BE2C (cell line): ENCODE measurements at regions not wholly inside any gene's neighbourhood (a gene's known extent, or its start where the extent isn't known, plus 50 kb on each side); places are given as distances from the start of the nearest gene placed in this dataset.

Experiments used
- DNase-seq: peaks from one replicate; pipeline ENCODE4 v3.0.0-alpha.2; 2020
- H3K27me3 ChIP-seq: fragments of 250-450 bp; sonication (Bioruptor Pico); 2 replicates; pipeline ENCODE4 v1.5.1; 2020; ENCODE audit warnings: mild to moderate bottlenecking
- H3K36me3 ChIP-seq: fragments of 250-450 bp; sonication (Bioruptor Pico); 2 replicates; pipeline ENCODE4 v1.5.1; 2020; ENCODE audit warnings: mild to moderate bottlenecking
- H3K4me1 ChIP-seq: fragments of 250-450 bp; sonication (Bioruptor Pico); 2 replicates; pipeline ENCODE4 v1.5.1; 2020
- H3K4me3 ChIP-seq: 2 replicates; pipeline ENCODE4 v1.5.1; 2011; ENCODE audit warnings: low read depth, low read length
- H3K9me3 ChIP-seq: fragments of 250-450 bp; sonication (Bioruptor Pico); 2 replicates; pipeline ENCODE4 v1.5.1; 2020
- TF ChIP-seq, protein P1 (sequence below): IDR thresholded peaks from 2 replicates; pipeline ENCODE4 v1.5.1; 2012; ENCODE audit warnings: mild to moderate bottlenecking, low read depth, low read length

- H3K4me3 ChIP-seq = no peak overlapping the region
- no peaks in the 10 kb centered on the region for H3K36me3 ChIP-seq
- no peaks in the 10 kb centered on the region for H3K9me3 ChIP-seq
- H3K4me1 ChIP-seq = no peaks in the 10 kb centered on the region
- DNase-seq = no peak
- TF ChIP-seq, protein P1, sequence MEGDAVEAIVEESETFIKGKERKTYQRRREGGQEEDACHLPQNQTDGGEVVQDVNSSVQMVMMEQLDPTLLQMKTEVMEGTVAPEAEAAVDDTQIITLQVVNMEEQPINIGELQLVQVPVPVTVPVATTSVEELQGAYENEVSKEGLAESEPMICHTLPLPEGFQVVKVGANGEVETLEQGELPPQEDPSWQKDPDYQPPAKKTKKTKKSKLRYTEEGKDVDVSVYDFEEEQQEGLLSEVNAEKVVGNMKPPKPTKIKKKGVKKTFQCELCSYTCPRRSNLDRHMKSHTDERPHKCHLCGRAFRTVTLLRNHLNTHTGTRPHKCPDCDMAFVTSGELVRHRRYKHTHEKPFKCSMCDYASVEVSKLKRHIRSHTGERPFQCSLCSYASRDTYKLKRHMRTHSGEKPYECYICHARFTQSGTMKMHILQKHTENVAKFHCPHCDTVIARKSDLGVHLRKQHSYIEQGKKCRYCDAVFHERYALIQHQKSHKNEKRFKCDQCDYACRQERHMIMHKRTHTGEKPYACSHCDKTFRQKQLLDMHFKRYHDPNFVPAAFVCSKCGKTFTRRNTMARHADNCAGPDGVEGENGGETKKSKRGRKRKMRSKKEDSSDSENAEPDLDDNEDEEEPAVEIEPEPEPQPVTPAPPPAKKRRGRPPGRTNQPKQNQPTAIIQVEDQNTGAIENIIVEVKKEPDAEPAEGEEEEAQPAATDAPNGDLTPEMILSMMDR = no peak
- H3K27me3 ChIP-seq = no peaks in the 10 kb centered on the region
Measured at GRCh38 chr1:185440877-185441276, 123.8 kb upstream of the IVNS1ABP start.

GRCh38 chr1:185439727-185440415 lies 122.8 kb upstream of the IVNS1ABP start:
- Histone ChIP-seq H3K27me3 (no peaks in the 10 kb centered on the region), H3K4me3 (no peak overlapping the region), H3K9me3 (no peaks in the 10 kb centered on the region), H3K36me3 (no peaks in the 10 kb centered on the region), H3K4me1 (no peaks in the 10 kb centered on the region)
- TF ChIP-seq, protein P1 = no peak
- no peak for DNase-seq

GRCh38 chr1:185438936-185439335 lies 121.9 kb upstream of the IVNS1ABP start:
- Histone ChIP-seq H3K4me3 (no peak overlapping the region), H3K36me3 (no peaks in the 10 kb centered on the region), H3K27me3 (no peaks in the 10 kb centered on the region), H3K4me1 (no peaks in the 10 kb centered on the region), H3K9me3 (no peaks in the 10 kb centered on the region)
- TF ChIP-seq, protein P1 = no peak
- DNase-seq = no peak

GRCh38 chr1:185435696-185436379 lies 118.8 kb upstream of the IVNS1ABP start:
- H3K36me3 ChIP-seq = no peaks in the 10 kb centered on the region
- H3K9me3 ChIP-seq = no peaks in the 10 kb centered on the region
- DNase-seq = no peak
- TF ChIP-seq, protein P1 = no peak
- H3K27me3 ChIP-seq = no peaks in the 10 kb centered on the region
- H3K4me1 ChIP-seq = no peaks in the 10 kb centered on the region
- H3K4me3 ChIP-seq = no peak overlapping the region

DNA sequence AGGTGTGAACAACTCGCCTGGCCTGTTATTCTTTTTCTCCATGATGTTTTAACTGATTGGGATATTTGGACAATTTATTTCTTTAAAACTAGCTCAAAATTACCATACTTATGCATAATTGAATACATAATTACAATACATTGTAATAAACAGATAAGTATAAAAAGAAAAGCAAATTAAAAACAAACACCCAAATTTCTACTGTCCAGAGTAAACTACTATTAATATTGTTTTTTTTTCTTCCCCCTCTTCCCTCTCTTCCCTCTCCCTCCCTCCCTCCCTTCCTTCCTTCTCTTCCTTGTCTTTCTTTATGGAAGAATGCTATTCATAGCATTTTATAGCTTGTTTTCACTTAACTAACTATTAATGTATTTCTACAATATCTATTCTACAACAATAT lies 117.7 kb upstream of the IVNS1ABP start:
- no peak overlapping the region for H3K4me3 ChIP-seq
- no peaks in the 10 kb centered on the region for H3K36me3 ChIP-seq
- no peaks in the 10 kb centered on the region for H3K9me3 ChIP-seq
- no peaks in the 10 kb centered on the region for H3K4me1 ChIP-seq
- TF ChIP-seq, protein P1 = no peak
- H3K27me3 ChIP-seq = no peaks in the 10 kb centered on the region
- DNase-seq = no peak

GRCh38 chr1:185433667-185434066 lies 116.6 kb upstream of the IVNS1ABP start:
- Histone ChIP-seq H3K4me1 (no peaks in the 10 kb centered on the region), H3K27me3 (no peaks in the 10 kb centered on the region), H3K36me3 (no peaks in the 10 kb centered on the region), H3K4me3 (no peak overlapping the region), H3K9me3 (no peaks in the 10 kb centered on the region)
- no peak for DNase-seq
- TF ChIP-seq, protein P1 = no peak
